Adrenal gland (tissue), 9 donors: ENCODE measurements at regions not wholly inside any gene's neighbourhood (a gene's known extent, or its start where the extent isn't known, plus 50 kb on each side); places are given as distances from the start of the nearest gene placed in this dataset.

ENCODE experiments used
- DNase-seq, 7 donors: peaks; one replicate each; pipeline ENCODE4 v3.0.0-alpha.2; 2019 to 2020
- H3K27ac ChIP-seq, 5 donors: fragments of 200-600 bp; sonication (generic) in 4 of 5; 1 replicate in 3 of 5; 2 replicates in 2 of 5; pipeline versions ENCODE4 v1.5.1 to v1.8.0; 2016 to 2020; ENCODE audit warnings: mild to moderate bottlenecking in 1 of 5
- H3K27me3 ChIP-seq: fragments of 200-600 bp; 2 replicates; pipeline ENCODE4 v1.8.0; 2021
- H3K36me3 ChIP-seq, 2 donors: fragments of 200-600 bp; replicated peaks in 1 of 2; 1 replicate in 1 of 2; 2 replicates in 1 of 2; pipeline versions ENCODE4 v1.5.1 to v1.8.0; 2018 to 2022
- H3K4me1 ChIP-seq, 2 donors: fragments of 200-600 bp; replicated peaks in 1 of 2; 1 replicate in 1 of 2; 2 replicates in 1 of 2; pipeline versions ENCODE4 v1.5.1 to v1.8.0; 2018 to 2021
- H3K4me3 ChIP-seq, 4 donors: fragments of 200-600 bp; sonication (generic) in 3 of 4; one replicate each; pipeline ENCODE4 v1.5.1; 2016 to 2018
- H3K9me3 ChIP-seq, 3 donors: fragments of 200-600 bp; sonication (generic) in 1 of 3; replicated peaks in 1 of 3; 1 replicate in 2 of 3; 2 replicates in 1 of 3; pipeline versions ENCODE4 v1.5.1 to v1.8.0; 2016 to 2021
- CTCF ChIP-seq, 6 experiments: fragments of 450-650 bp in 4 of 6; fragments of 200-600 bp in 2 of 6; sonication (generic) in 1 of 6; IDR thresholded peaks; 1 replicate in 5 of 6; 2 replicates in 1 of 6; pipeline versions ENCODE4 v1.5.1 to v1.8.0; 2016 to 2021; ENCODE audit warnings: antibody characterized with exemption in 6 of 6, mild to moderate bottlenecking in 2 of 6, moderate library complexity in 1 of 6
- POLR2A ChIP-seq, 2 donors: fragments of 450-650 bp; IDR thresholded peaks; one replicate each; pipeline ENCODE4 v1.6.1; 2017; ENCODE audit warnings: antibody characterized with exemption in 2 of 2, mild to moderate bottlenecking in 2 of 2, moderate library complexity in 1 of 2
- WGBS, 4 donors: extraction: QIAGEN DNeasy Blood & Tissue Kit in 2 of 4; methylation state at CpG; one replicate each; pipeline versions ENCODE4 v1.1.5 to v1.1.7; 2013 to 2017; 5-methylcytosine and 5-hydroxymethylcytosine counted together
- intact Hi-C, 2 donors: fragments of 100-400 bp; cut with DNase I; formaldehyde crosslinking; loops; one replicate each; pipeline versions ENCODE4 v1.14.1 to v1.15.0; 2022 to 2023
- donor health status: healthy with polysubstance abuse.
- donor health status: Bipolar disorder and iron deficiency.
- donor health status: DM: yes; HTN: yes; CAD: no.
- donor health status: DM: no; HTN: no; CAD: no.
- donor health status: DM: no; HTN: no; CAD: no.

- TF ChIP-seq CTCF (IDR thresholded peaks at IDR 0.05), result no peak
- TF ChIP-seq POLR2A (IDR thresholded peaks at IDR 0.05), result no peak
- H3K4me3 ChIP-seq, result no peak overlapping the region
- intact Hi-C loops, result no loop called here
- no peaks in the 10 kb centered on the region for H3K27me3 ChIP-seq
- WGBS, 4 donors, result 70 to 80% (median 75%) methylated on average over 6 of the region's 6 CpGs
- DNase-seq, result no peak
- H3K27ac ChIP-seq, result no peak overlapping the region
- no peaks in the 10 kb centered on the region for H3K36me3 ChIP-seq
- H3K9me3 ChIP-seq, result no peaks in the 10 kb centered on the region
- H3K4me1 ChIP-seq, result no peaks in the 10 kb centered on the region
Observed at GRCh38 chr4:181752516-181752915, 490.7 kb upstream of the TENM3 start.

- Histone ChIP-seq H3K27me3 (no peaks in the 10 kb centered on the region), H3K4me3 (no peak overlapping the region), H3K27ac (no peak overlapping the region), H3K36me3 (no peaks in the 10 kb centered on the region), H3K9me3 (no peaks in the 10 kb centered on the region), H3K4me1 (no peaks in the 10 kb centered on the region)
- intact Hi-C loops, result no loop called here
- TF ChIP-seq CTCF (IDR thresholded peaks at IDR 0.05), result no peak
- TF ChIP-seq POLR2A (IDR thresholded peaks at IDR 0.05), result no peak
- WGBS, 4 donors, result 69 to 84% (median 82%) methylated on average over 4 of the region's 4 CpGs
- DNase-seq, result no peak
Observed at GRCh38 chr4:181753207-181753606, 490.0 kb upstream of the TENM3 start.

- no peaks in the 10 kb centered on the region for H3K36me3 ChIP-seq
- DNase-seq, result no peak
- 83 to 91% (median 85%) methylated on average over 5 of the region's 5 CpGs for WGBS, 4 donors
- TF ChIP-seq CTCF (IDR thresholded peaks at IDR 0.05) (no peak), POLR2A (IDR thresholded peaks at IDR 0.05) (no peak)
- H3K27ac ChIP-seq, result no peak overlapping the region
- H3K9me3 ChIP-seq, result no peaks in the 10 kb centered on the region
- no peaks in the 10 kb centered on the region for H3K27me3 ChIP-seq
- no peak overlapping the region for H3K4me3 ChIP-seq
- no peaks in the 10 kb centered on the region for H3K4me1 ChIP-seq
- intact Hi-C loops, result no loop called here
Observed at GRCh38 chr4:181755846-181756245, 487.4 kb upstream of the TENM3 start.

GRCh38 chr4:181756451-181757095 is 486.6 kb upstream of the TENM3 start:
- no peak for TF ChIP-seq CTCF (IDR thresholded peaks at IDR 0.05)
- TF ChIP-seq POLR2A (IDR thresholded peaks at IDR 0.05), result no peak
- Histone ChIP-seq H3K9me3 (no peaks in the 10 kb centered on the region), H3K27me3 (no peaks in the 10 kb centered on the region), H3K27ac (no peak overlapping the region), H3K4me1 (peaks cover 0 to 5% of the 10 kb centered on the region in 2 donors), H3K4me3 (no peak overlapping the region), H3K36me3 (no peaks in the 10 kb centered on the region)
- DNase-seq, result no peak
- intact Hi-C loops, result no loop called here
- WGBS, 4 donors, result 69 to 86% (median 79%) methylated on average over 4 to 5 of the region's 5 CpGs
